Neural crest cell (in vitro differentiated cells): ENCODE measurements at regions not wholly inside any gene's neighbourhood (a gene's known extent, or its start where the extent isn't known, plus 50 kb on each side); places are given as distances from the start of the nearest gene placed in this dataset.
A peak's percentile ranks its signal among the peaks of the same experiment; 100 is the strongest.
"Not testable (repeated sequence)": the region's sequence is repeated elsewhere in the genome, so short reads cannot be mapped to it uniquely, and the experiment has no call there.

Experiments used
- DNase-seq: peaks from one replicate; pipeline ENCODE4 v3.0.0; 2021; ENCODE audit warnings: low read depth, mixed read lengths, low spot score
- H3K27ac Mint-ChIP-seq: one replicate; pipeline ENCODE4 v1.8.0; 2021; ENCODE audit warnings: mild to moderate bottlenecking, mixed read lengths; ENCODE audit not compliant: unreplicated experiment
- H3K27me3 Mint-ChIP-seq: 2 replicates; pipeline ENCODE4 v1.8.0; 2021; ENCODE audit warnings: low read depth, mild to moderate bottlenecking, mixed read lengths
- H3K36me3 Mint-ChIP-seq: 2 replicates; pipeline ENCODE4 v1.8.0; 2021; ENCODE audit warnings: low read depth, mild to moderate bottlenecking, mixed read lengths
- H3K4me1 Mint-ChIP-seq: 2 replicates; pipeline ENCODE4 v1.8.0; 2021; ENCODE audit warnings: mixed read lengths
- H3K4me3 Mint-ChIP-seq: one replicate; pipeline ENCODE4 v1.8.0; 2021; ENCODE audit warnings: mild to moderate bottlenecking, mixed read lengths
- H3K9me3 Mint-ChIP-seq: 2 replicates; pipeline ENCODE4 v1.8.0; 2021; ENCODE audit warnings: mixed read lengths
- TF ChIP-seq, protein P1 (sequence below): fragments of 200-600 bp; sonication (generic); conservative IDR thresholded peaks from 2 replicates; pipeline ENCODE4 v1.5.0; 2021; ENCODE audit warnings: antibody characterized with exemption, mild to moderate bottlenecking

DNA sequence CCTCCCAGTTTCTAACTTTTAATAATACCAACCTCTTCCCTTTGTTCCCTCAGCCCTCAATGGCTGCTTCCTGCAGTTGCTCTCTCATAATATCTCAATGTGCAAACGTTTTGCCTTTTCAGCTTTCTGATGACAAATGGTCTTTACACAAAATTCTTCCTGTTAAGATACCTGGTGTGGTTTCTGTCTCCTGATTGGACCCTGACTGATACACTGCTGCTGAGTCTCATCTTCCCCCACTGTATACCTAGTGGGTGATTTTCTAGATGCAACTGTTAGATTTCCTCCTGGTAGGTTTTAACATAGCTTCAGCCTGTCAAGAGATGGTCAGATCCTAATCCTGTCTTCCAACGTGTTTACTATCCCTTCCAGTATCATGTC is 147.9 kb upstream of the TOP1 start:
- Mint-ChIP-seq H3K9me3 (peaks cover 4% of the 10 kb centered on the region), H3K27ac (no peak overlapping the region), H3K4me1 (no peaks in the 10 kb centered on the region), H3K36me3 (peaks cover 2% of the 10 kb centered on the region), H3K27me3 (peaks cover 3% of the 10 kb centered on the region), H3K4me3 (no peak overlapping the region)
- DNase-seq, result no peak
- TF ChIP-seq, protein P1, sequence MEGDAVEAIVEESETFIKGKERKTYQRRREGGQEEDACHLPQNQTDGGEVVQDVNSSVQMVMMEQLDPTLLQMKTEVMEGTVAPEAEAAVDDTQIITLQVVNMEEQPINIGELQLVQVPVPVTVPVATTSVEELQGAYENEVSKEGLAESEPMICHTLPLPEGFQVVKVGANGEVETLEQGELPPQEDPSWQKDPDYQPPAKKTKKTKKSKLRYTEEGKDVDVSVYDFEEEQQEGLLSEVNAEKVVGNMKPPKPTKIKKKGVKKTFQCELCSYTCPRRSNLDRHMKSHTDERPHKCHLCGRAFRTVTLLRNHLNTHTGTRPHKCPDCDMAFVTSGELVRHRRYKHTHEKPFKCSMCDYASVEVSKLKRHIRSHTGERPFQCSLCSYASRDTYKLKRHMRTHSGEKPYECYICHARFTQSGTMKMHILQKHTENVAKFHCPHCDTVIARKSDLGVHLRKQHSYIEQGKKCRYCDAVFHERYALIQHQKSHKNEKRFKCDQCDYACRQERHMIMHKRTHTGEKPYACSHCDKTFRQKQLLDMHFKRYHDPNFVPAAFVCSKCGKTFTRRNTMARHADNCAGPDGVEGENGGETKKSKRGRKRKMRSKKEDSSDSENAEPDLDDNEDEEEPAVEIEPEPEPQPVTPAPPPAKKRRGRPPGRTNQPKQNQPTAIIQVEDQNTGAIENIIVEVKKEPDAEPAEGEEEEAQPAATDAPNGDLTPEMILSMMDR, result no peak

DNA sequence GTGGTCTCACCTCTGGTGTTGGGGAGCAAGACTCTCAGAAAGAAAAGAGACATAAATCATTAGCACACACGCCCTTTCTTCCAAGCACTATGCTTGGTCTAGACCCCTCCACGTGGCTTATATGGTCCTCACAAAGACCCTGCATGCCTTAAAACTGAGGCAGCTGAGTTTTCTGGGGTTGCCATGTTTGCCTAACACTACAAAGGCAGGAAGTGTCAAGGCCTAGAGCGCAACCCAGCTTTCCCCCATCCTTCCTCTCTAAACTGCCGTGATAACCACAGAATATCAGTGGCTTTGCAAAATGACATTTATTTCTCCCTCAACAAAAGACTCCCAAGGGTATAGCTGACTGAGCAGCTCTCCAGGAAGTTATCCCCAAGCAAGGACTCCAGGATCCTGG is 146.5 kb upstream of the TOP1 start:
- Mint-ChIP-seq H3K9me3 (peaks cover 4% of the 10 kb centered on the region), H3K27ac (no peak overlapping the region), H3K27me3 (peaks cover 4% of the 10 kb centered on the region), H3K36me3 (peaks cover 2% of the 10 kb centered on the region), H3K4me3 (no peak overlapping the region), H3K4me1 (peaks cover 6% of the 10 kb centered on the region)
- TF ChIP-seq, protein P1, result no peak
- DNase-seq, result no peak

DNA sequence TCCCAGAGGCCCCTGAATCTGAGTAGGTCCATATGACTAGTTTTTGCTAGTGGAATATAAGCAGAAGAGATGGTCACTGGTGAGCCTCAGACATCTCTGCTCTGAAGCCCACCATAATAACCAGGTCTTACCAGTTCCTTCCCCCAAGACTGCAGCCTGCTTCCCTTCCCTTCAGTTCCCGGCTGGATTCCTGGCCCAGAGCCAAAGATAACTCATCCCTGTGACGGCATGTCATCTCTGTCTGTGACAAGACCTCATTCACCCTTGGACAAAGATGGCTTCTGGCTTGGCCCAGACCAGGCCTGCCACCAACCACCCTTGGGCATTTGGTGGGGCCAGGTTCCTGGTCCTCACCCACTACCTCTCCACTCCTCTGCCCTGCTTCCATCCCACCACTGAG is 145.5 kb upstream of the TOP1 start:
- H3K27me3 Mint-ChIP-seq, result peaks cover 4% of the 10 kb centered on the region
- H3K27ac Mint-ChIP-seq, result no peak overlapping the region
- TF ChIP-seq, protein P1, result no peak
- peaks cover 4% of the 10 kb centered on the region for H3K9me3 Mint-ChIP-seq
- DNase-seq, result no peak
- H3K4me3 Mint-ChIP-seq, result no peak overlapping the region
- peaks cover 14% of the 10 kb centered on the region for H3K4me1 Mint-ChIP-seq
- peaks cover 2% of the 10 kb centered on the region for H3K36me3 Mint-ChIP-seq

DNA sequence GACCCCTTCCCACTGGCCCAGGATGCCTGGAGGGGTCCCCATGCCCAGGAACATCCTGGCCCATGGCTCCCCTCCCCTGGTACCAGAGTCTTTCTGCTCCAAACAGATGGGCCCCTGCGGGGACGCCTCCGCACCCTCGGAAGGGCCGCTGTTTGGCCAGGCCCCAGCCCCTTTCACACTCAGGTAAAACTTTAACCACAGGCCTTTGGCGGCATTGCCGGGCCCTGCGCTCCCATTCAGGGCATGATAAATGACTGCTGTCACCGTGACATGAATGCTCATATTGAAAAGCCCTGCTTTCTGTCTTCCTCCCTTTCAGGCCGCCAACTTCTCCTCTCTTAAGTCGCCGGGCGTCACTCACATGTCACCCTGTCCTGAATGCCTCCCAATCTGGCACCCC is 141.5 kb upstream of the TOP1 start:
- Mint-ChIP-seq H3K4me3 (no peak overlapping the region), H3K4me1 (peaks cover 14% of the 10 kb centered on the region), H3K27ac (peak overlapping the region; percentile 19), H3K36me3 (no peaks in the 10 kb centered on the region), H3K27me3 (peaks cover 4% of the 10 kb centered on the region), H3K9me3 (no peaks in the 10 kb centered on the region)
- no peak for DNase-seq
- TF ChIP-seq, protein P1, result no peak

DNA sequence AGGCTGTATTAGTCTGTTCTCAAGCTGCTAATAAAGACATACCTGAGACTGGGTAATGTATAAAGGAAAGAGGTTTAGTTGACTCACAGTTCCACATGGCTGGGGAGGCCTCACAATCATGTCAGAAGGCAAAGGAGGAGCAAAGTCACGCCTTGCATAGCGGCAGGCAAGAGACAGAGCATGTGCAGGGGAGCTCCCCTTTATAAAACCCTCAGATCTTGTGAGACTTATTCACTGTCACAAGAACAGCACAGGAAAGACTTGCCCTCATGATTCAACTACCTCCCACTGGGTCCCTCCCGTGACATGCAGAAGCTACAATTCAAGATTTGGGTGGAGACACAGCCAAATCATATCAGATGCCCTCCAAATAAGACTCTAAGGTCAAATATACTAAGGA is 139.4 kb upstream of the TOP1 start:
- H3K9me3 Mint-ChIP-seq, H3K27me3 Mint-ChIP-seq, H3K27ac Mint-ChIP-seq, H3K4me3 Mint-ChIP-seq, H3K36me3 Mint-ChIP-seq, DNase-seq: not testable (repeated sequence)
- H3K4me1 Mint-ChIP-seq, result peaks cover 14% of the 10 kb centered on the region

DNA sequence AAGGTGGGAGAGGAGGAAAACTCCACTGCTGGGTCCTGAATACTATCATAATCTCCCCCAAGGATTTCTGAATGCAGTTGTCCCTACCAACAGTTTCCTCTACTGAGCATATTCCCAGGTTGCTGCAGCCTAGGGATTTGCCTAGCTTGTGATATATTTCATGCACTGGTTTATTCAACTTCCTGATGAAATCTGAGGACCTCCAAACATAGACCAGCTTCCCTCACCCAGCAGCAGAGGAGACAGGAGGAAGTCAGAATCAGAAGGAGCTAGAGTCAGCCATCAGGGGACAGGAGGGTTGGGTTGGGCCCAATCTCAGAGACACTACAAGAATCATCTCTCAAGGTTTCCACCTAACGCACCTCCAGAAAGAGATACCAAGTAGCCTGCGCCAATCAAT is 138.4 kb upstream of the TOP1 start:
- no peak for DNase-seq
- H3K4me3 Mint-ChIP-seq, result no peak overlapping the region
- H3K36me3 Mint-ChIP-seq, result no peaks in the 10 kb centered on the region
- no peak overlapping the region for H3K27ac Mint-ChIP-seq
- TF ChIP-seq, protein P1, result no peak
- H3K9me3 Mint-ChIP-seq, result no peaks in the 10 kb centered on the region
- peaks cover 14% of the 10 kb centered on the region for H3K4me1 Mint-ChIP-seq
- H3K27me3 Mint-ChIP-seq, result peaks cover 7% of the 10 kb centered on the region
